HG03354 (cell line): ENCODE measurements at regions not wholly inside any gene's neighbourhood (a gene's known extent, or its start where the extent isn't known, plus 50 kb on each side); places are given as distances from the start of the nearest gene placed in this dataset.

Experiments used
- ATAC-seq: cut with Tn5 transposase; IDR thresholded peaks from one replicate; pipeline ENCODE4 v1.9.1; 2021; ENCODE audit warnings: mild to moderate bottlenecking; ENCODE audit not compliant: unreplicated experiment, poor library complexity, severe bottlenecking

GRCh38 chr20:52748285-52748932, 223.7 kb upstream of the TSHZ2 start:
- no peak for ATAC-seq

GRCh38 chr20:52747845-52748284, 224.3 kb upstream of the TSHZ2 start:
- no peak for ATAC-seq

DNA sequence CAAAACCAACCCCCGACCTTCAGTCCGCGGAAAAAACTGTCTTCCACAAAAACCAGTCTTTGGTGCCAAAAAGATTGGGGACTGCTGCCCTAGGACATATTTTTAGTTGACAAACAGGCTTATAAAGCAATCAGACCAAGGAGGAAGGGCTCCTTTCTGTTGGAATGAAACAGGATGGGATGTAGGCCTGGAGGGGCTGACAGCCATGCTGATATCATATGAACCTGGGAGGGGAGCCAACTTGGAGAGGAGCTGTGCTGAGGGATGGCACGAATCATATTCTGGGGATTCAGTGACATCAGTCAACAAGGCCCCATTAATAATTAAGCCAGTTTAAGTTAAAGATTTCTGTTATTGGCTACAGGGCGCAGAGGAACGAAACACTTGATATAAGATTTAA, 225.4 kb upstream of the TSHZ2 start:
- no peak for ATAC-seq

- no peak for ATAC-seq
These were observed 226.0 kb upstream of the TSHZ2 start for GRCh38 chr20:52746190-52746589.

- no peak for ATAC-seq
These were observed 227.7 kb upstream of the TSHZ2 start for GRCh38 chr20:52744441-52744840.

- ATAC-seq: no peak
These were observed 234.1 kb upstream of the TSHZ2 start for GRCh38 chr20:52738081-52738480.

- ATAC-seq: no peak
These were observed 235.7 kb upstream of the TSHZ2 start for GRCh38 chr20:52736507-52736906.

- ATAC-seq: no peak
These were observed 241.1 kb upstream of the TSHZ2 start for GRCh38 chr20:52731093-52731492.

DNA sequence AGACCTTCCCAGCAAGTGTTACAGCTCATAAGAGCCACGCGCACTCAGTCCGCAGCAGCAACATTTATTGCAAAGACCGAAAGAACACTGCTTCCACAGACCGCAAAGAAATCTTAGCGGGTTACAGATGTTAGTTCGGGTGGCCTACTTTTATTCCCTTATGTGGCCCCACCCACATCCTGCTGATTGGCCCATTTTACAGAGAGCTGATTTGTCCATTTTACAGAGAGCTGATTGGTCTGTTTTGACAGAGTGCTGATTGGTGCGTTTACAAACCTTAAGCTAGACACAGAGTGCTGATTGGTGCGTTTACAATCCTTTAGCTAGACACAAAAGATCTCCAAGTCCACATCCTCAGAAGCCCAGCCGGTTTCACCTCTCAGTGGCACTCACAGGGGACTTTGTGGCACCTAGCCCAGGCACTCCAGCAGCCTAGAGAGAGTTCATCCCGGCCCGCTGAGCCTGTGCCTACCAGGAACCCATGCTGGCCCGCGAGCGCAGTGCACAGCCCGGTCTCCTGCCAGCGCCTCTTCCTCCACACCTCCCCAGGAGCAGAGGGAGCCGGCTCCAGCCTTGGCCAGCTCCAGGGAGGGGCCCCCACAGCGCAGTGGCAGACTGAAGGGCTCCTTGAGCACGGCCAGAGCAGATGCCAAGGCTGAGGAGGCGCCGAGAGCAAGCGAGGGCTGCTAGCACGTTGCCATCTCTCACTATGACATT, 244.3 kb upstream of the TSHZ2 start:
- ATAC-seq: no peak

DNA sequence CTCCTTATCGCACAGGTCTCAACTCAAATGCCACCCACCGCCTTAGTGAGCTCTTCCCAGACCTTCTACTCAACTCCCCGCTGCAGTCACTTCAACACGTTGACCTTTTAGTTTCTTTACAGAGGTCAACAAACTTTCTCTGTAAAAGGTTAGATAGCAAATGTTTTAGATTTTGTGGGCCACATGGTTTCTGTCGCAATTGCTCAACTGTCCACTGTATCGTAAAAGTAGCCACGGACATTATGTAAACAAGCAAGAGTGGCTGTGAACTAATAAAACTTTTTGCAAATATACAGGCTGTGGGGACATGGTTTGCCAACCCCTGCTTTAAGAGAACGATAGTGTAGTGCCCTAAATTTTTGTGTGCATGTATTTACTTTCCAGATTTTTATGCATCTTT, 247.6 kb upstream of the TSHZ2 start:
- ATAC-seq: no peak

DNA sequence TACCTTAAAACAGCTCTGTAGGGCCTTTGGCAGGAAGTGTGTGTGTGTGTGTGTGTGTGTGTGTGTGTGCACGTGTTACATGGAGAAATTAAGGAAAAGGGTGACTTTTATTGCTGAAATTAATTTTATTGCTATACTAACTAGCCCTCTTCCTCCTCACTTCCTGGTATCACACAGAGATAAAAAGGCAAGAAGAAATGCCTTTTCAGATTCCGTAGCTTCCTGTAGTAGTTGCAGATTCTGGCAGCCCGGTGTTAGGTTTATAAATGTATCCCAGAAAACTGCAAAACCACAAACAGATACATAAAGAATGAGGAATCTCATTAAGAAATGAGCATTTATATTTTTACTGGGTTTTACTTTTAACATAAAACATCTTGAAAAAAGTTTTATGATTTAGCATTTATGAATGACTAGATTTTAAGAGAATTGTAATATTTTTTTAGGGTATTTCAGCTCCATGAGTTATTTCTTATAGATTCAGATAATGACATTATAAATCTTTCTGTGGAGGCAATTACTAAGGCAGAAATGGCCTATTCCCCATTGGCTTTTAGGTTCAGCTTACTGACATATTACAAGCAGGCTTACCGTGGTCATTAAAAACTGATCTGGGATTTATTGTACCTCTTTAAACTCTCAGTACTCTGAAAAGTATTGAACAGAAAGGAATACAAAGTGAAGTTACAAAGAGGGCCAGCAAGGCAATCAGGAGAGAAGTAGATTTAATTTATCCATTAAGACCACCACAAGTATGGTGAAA, 249.1 kb upstream of the TSHZ2 start:
- no peak for ATAC-seq

- ATAC-seq: no peak
These were observed 264.0 kb upstream of the TSHZ2 start for GRCh38 chr20:52708137-52708536.

GRCh38 chr20:52704553-52704952, 267.6 kb upstream of the TSHZ2 start:
- no peak for ATAC-seq

DNA sequence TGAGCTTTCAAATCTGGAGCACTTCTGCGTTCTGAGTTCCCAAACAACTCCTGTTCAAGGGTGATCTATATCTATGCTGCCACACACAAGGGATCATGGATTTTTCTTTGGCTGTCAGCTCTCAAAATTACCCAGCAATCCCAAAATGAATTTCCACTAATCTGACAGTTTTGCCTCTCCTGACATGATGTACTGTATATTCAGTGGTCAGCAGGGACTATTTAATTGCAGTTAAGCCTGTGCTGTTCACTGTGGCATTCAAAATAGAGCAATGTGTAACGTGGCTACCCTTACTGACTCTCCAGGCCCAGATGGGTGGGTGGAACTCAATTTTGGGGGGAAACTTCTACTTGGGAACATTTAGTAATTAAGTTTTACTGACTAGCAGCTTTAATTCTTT, 283.8 kb upstream of the TSHZ2 start:
- ATAC-seq: no peak

DNA sequence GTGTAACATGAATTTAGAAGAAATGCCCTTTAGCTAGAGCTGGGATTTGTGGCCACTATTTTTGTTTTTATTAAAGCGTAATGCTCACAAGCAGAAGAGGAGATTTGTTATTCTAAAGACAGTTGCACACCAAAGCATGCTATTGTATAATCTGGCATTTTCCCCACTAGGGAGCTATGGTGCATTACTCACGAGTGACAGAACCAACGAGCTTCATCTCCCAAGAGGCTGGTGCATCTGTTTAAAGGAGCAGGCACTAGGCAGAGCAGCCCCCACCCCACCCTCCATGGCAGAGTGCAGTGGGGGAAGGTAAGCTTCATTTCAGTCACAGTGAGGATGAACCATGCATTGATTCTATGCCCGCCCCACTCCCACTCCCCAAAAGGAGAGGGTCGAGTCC, 287.3 kb upstream of the TSHZ2 start:
- ATAC-seq: no peak

DNA sequence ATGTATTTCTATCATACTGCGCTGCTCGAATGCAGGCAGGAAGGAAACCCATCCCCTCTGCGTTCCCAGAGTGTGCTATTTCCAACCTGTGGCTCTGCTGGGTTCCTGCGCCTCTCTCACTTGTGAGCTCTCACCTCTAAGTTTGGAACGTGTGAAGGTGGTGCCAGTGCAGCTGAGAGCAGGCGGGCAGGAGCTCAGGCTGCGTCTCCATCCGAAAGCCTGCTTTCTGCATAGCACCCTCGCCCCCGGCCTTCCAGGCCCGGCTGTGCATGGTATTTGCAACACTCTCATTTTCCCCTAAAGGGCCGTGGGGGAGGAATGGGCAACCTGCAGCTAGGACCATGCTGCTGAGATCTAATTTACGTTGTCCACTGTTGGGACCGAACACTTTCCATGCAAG, 288.0 kb upstream of the TSHZ2 start:
- ATAC-seq: no peak

DNA sequence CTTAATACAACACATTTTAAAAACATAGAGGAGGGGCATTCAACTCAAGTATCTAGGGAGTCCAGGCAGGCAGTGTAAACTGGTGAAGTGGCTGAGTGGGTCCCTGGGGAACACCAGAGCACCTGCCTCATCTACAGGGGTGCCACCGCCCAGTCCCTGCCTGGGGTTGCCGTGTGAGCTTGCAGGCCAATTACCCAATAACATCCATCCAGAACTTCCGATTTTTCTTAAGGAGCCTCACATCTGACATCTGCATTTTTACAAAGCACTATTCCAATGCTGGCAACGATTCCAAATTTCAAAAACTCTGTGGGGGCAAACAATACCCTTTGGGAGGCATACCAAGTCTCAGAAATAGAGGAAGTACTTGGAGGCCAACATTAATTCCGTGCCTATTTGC, 288.4 kb upstream of the TSHZ2 start:
- ATAC-seq: no peak

GRCh38 chr20:52682237-52682636, 289.9 kb upstream of the TSHZ2 start:
- no peak for ATAC-seq

- ATAC-seq: no peak
These were observed 290.9 kb upstream of the TSHZ2 start for GRCh38 chr20:52681288-52681687.

- no peak for ATAC-seq
These were observed 294.9 kb upstream of the TSHZ2 start for GRCh38 chr20:52677216-52677615.
